NOMO-1 treated with DMSO at 0.1 percent for 48 hours (cell line): ENCODE measurements at regions not wholly inside any gene's neighbourhood (a gene's known extent, or its start where the extent isn't known, plus 50 kb on each side); places are given as distances from the start of the nearest gene placed in this dataset.
"Not testable (repeated sequence)": the region's sequence is repeated elsewhere in the genome, so short reads cannot be mapped to it uniquely, and the experiment has no call there.

Source experiments
- DNase-seq: peaks from one replicate; lab custom pipeline; 2025; ENCODE audit not compliant: unreplicated experiment; lab: John Stamatoyannopoulos, UW

DNA sequence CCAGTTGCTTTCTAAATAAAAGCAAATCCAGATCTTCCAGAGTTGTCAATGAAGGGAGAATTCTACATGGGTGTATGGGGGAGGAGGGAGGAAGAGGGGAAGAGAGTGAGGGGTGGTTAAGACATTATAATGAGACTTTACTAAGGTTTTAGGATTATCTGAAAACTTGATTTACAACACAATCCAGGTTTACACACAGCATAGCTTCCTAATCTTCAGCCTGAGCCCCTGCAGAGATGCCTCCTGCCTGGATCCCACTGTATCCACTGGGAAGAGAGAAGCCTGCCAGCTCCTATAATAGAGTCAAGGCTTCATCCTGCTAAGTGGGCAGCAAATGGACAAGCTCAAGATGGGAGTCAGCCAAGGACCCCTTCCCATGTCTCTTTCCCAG, 85.6 kb upstream of the KIT start:
- DNase-seq, result no peak

DNA sequence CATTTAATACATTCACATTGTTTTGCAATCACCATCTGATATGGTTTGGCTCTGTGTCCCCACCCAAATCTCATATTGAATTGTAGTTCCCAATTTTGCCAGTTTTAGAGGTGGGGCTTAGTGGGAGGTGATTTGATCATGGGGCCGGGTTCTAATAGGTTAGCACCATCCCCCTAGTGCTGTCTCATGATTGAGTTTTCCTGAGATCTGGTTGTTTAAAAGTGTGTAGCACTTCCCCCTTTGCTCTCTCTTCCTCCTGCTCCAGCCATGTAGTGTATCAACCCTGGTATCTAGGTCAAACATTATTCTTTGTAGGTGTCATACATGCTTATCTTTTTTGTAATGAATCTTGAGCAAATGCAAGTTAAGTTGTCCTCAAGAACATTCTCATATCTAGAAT, 83.3 kb upstream of the KIT start:
- DNase-seq, result no peak

DNA sequence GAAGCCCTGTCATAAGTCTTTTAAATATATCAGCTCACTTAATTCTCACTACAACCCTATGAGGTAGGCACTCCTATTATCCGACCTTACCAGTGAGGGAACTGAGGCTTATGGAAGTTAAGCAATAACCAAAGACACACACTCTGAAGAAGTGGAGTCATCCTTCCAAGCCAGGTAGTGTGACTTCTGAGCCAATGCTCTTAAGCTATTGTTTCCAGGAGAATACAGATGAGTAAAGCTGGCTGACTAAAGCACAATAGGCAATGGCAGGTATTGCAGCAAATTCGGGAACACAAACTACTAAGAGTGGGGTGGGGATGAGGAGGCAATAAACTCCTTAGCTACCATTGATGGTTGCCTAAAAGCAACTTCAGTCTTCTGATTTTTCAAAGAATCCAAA, 81.8 kb upstream of the KIT start:
- no peak for DNase-seq

DNA sequence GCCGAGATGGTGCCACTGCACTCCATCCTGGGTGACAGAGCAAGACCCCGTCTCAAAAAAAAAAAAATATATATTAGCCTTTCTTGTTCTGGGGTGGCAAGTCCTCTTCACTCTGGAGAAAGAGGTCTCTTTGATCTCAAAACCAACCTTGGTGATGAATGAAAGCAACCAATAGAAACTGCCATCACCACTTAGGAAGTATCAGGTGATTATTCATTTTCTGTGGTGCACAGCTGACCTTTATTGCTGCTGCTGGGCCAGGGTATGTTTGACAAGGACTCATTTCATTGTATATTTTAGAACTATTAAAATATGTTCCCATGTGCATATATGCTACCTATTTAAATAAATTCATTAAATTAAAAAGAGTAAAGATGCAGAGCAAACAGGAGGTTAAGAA, 76.0 kb upstream of the KIT start:
- DNase-seq, result no peak

DNA sequence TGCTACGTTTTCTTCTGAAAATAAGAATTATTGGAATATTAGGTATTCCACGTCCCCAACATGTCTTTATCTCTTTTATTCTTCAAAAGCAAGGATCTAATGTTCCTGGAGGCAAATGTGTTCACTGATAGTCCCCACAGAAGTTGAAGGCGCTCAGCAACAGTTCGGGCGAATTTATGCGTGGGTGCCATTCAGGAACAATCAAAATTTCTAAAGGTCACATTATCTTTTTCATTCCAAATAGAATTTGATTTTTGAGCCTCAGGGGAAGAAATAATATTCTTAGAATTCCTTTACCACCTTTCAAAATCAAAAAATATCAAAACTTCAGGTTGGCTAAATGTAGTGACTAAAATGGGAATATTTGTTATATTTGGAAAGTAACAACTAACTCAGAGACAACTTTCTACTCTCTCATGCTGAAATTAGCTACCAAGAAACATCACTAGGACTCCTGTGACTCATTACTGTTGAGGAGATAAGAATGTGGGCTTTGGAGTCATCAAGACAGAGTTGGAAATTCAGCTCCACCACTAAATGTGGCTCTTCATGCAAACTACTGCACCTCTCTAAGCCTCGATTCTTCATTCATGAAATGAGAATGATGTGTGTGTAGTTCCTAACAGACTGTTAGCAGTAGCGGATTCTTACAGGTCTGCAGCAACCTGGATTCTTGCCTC, 72.3 kb upstream of the KIT start:
- no peak for DNase-seq

DNA sequence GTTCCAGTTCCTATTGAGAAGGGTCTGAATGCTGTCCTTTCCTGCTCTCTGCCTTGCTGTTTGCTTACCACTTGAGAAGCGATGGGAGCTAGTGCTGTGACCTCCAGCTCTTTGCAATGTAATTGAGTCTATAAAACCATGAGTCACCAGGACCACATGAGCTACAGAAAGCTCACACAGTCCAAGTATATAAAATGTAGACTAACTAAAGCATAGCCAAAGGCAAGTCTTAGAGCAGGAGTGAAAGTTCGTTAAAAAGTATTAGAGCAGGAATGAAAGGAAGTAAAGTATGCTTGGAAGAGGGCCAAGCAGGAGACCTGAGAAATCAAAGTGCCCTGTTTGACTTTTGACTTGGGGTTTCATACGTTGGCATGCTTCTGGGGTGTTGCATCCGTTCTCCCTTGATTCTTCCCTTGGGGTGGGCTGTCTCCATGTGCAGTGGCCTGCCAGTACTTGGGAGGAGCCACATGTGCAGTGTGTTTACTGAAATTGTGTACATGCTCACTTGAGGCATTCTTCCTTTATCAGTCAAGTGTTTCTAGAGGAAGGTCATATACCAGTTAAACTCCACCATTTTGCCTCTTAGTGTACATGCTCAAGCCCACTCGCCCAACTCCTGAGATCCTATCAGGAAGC, 71.3 kb upstream of the KIT start:
- DNase-seq, result no peak

DNA sequence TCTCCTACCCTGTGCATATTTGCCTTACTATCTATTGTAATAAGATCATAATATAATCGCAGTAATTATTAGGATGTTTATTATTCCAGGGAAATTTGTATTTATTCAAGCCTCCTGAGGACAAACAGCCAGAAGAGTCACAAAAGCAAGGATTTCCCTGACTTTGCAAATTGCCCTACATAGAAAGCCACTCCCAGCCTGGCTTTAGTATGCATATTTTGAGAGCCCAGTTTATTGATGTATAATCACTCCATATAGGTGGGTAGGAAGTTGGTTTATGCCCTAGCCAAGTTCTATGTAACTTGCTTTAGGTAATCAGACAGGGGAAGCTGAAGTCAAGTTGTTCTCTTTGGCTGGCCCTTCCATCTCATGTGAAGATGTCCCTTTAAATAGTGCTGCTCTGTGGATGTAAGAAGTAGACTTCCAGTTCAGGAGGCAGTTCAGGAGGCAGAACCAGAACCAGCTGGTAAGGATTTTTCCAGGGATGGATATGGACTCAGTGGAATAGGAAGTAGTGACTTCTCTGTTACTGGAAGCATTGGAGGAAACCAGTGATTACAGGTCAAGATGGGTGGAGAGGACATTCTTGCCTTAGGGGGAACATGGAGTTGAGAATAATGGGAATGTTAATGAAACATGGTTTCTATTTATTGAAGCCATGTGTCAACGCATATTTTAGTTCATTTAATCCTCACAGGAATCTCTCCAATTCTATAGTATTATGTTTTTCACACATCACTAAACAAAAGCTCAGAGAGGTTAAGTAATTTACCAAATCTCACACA, 70.5 kb upstream of the KIT start:
- DNase-seq, result no peak

DNA sequence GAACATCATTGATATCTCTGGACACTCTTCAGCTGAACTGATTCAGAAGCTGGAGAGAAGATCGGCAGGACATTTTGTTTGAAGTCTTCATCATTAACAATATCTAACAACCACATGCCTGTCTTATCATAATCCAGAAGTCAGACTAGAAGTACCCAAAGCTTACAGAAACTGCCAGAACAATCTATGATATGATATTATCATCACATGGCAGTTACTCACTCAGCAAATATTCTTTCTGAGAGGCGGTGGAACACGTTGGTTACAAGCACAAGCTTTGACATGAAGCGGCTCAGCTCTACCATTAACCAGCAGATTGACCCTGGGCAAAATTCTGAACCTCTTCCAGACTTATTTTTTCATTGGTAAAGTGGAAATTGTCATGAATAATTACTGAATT, 69.4 kb upstream of the KIT start:
- no peak for DNase-seq

DNA sequence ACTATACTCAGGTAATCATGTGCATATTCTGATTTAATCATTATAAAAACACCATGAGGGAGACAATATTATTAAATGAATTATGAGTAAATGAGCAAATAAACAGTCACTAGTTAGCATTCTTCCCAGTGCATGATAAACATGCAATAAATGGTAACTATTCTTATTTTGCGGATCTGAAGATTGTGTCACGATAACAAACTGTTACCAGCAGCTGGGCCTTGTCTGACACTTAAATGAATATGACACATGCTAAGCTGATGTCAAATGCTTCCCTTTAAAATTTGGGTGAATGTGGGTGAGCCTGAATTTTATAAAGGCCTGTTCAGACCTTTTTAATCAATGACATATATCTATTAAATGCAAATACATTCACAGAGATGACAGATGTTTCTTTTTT, 68.2 kb upstream of the KIT start:
- DNase-seq, result no peak

DNA sequence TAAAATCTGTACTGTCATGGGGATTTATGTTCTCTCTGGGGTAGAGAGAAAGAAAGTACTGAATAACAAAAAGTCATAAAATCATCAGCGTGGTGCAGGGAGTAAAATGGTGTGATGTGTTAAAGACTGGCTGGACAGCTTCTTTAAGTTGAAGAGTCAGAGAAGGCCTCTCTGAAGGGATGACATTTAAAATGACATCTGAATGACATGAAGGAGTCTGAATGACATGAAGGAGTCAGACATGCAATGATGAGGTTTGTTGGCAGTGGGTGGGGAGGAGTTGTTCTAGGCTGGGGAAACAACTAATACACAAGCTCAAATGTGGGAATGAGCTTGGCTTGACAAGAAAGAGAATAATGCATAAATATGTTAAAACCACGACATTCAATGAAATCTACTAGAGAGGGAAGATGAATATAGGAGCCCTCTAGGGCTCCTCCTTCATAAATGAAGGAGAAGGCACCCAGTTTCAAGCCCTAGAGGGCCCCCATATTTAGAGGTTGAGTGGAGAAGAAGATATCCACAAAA, 63.9 kb upstream of the KIT start:
- no peak for DNase-seq

DNA sequence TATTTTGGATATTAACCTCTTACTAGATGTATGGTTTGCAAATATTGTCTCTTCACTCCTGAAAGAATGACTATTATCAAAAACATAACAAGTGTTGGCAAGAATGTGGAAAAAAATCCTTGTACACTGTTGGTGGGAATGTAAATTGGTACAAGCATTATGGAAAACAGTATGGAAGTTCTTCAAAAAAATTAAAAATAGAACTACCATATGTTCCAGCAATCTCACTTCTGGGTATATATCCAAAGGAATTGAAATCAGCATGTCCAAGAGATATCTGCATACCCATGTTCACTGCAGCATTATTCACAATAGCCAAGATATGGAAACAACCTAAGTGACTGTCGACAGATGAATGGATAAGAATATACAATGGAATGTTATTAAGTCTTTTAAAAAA, 61.6 kb upstream of the KIT start:
- DNase-seq, result no peak

DNA sequence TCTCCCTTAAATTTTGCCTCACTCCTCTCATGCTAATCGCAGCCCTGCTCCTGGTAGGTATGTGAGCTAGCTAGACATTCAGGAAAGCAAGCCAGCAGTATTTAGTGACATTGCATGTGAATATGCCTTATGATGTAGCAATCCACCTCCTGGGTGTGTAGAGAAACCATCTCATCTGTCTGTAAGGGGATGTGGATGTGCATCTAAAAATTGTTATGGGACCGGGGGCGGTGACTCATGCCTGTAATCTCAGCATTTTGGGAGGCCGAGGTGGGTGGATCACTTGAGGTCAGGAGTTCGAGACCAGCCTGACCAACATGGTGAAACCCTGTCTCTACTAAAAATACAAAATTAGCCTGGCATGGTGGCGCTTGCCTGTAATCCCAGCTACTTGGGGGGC, 60.1 kb upstream of the KIT start:
- DNase-seq, result not testable (repeated sequence)

DNA sequence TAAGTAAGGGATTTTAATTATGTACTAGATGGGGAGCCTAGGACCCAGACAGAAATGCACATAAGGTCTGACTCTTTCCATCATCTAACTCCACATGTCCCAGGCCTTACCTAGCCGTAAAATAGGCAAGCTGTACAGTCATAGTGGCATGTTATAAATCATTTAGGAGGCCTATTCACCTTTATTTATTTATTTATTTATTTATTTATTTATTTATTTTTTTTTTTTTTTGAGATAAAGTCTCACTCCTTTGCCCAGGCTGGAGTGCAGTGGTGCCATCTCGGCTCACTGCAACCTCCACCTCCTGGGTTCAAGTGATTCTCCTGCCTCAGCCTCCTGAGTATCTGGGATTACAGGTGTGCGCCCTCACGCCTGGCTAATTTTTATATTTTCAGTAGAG, 55.6 kb upstream of the KIT start:
- DNase-seq, result not testable (repeated sequence)

DNA sequence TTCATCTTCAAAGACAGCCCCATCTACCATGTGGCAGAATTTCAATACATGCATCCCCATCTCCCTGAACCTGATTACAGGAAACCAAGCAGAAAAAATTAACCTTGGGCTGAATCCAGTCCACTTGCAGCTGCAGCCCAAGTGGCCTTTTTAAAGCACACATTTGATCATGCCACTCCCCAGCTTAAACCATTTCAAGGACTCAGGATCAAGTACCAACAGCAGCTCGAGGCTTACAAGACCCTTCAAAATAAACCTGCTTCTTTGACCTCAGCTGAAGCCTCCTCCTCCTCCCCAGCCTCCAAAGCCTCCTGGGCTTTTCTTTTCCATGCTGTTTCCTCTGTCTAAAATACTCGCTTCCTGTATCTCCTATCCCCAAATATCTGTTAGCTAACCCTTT, 50.7 kb upstream of the KIT start:
- DNase-seq, result no peak

DNA sequence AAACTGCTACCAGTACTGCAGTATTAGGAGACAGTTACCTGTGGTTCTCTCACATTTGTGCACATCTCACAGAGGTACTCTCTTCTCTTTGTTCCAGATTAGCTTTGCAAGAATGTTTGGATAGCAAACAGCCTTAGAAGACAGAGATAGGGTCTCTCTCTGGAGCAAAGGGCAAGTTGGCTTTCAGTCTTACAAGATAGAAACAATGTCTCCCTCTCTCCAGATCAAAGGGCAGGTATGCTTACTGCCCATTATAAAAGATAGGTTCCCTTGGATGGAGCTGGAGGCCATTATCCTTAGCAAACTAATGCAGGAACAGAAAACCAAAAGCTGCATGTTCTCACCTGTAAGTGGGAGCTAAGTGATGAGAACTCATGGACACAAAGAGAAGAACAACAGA, 50.2 kb upstream of the KIT start:
- no peak for DNase-seq
